NCI-H146 (cell line): ENCODE measurements at regions not wholly inside any gene's neighbourhood (a gene's known extent, or its start where the extent isn't known, plus 50 kb on each side); places are given as distances from the start of the nearest gene placed in this dataset.
A peak's percentile ranks its signal among the peaks of the same experiment; 100 is the strongest.
"Not testable (repeated sequence)": the region's sequence is repeated elsewhere in the genome, so short reads cannot be mapped to it uniquely, and the experiment has no call there.

Source experiments
- DNase-seq: peaks from one replicate; lab custom pipeline; 2025; lab: John Stamatoyannopoulos, UW

- no peak for DNase-seq
Observed at GRCh38 chr5:138647794-138648410, 72.7 kb upstream of the HSPA9 start.

GRCh38 chr5:138647261-138647788 is 72.1 kb upstream of the HSPA9 start:
- no peak for DNase-seq

- no peak for DNase-seq
Observed at GRCh38 chr5:138646671-138647070, 71.5 kb upstream of the HSPA9 start.

- DNase-seq = no peak
Observed at GRCh38 chr5:138645778-138646575, 70.8 kb upstream of the HSPA9 start.

- DNase-seq = no peak
Observed at GRCh38 chr5:138643040-138643791, 68.0 kb upstream of the HSPA9 start.

- peak; percentile 50 for DNase-seq
Observed at GRCh38 chr5:138641547-138642298, 66.5 kb upstream of the HSPA9 start.

GRCh38 chr5:138640646-138641254 is 65.5 kb upstream of the HSPA9 start:
- DNase-seq = no peak

GRCh38 chr5:138640138-138640537 is 64.9 kb upstream of the HSPA9 start:
- DNase-seq = no peak

GRCh38 chr5:138639326-138639725 is 64.1 kb upstream of the HSPA9 start:
- DNase-seq = peak; percentile 22

- no peak for DNase-seq
Observed at GRCh38 chr5:138637256-138637655, 62.1 kb upstream of the HSPA9 start.

GRCh38 chr5:138636398-138636944 is 61.3 kb upstream of the HSPA9 start:
- DNase-seq = peak; percentile 91

GRCh38 chr5:138635708-138636107 is 60.5 kb upstream of the HSPA9 start:
- DNase-seq = no peak

- DNase-seq = no peak
Observed at GRCh38 chr5:138635265-138635664, 60.1 kb upstream of the HSPA9 start.

GRCh38 chr5:138634804-138635203 is 59.6 kb upstream of the HSPA9 start:
- DNase-seq = not testable (repeated sequence)

GRCh38 chr5:138632900-138633489 is 57.8 kb upstream of the HSPA9 start:
- DNase-seq = peak; percentile 13

- DNase-seq = no peak
Observed at GRCh38 chr5:138631096-138631928, 56.1 kb upstream of the HSPA9 start.

GRCh38 chr5:138629392-138629791 is 54.2 kb upstream of the HSPA9 start:
- DNase-seq = no peak

GRCh38 chr5:138626333-138626944 is 51.2 kb upstream of the HSPA9 start:
- DNase-seq = no peak

- no peak for DNase-seq
Observed at GRCh38 chr5:138625134-138625533, 49.9 kb upstream of the HSPA9 start.
